ENCODE measurements at regions not wholly inside any gene's neighbourhood (a gene's known extent, or its start where the extent isn't known, plus 50 kb on each side); places are given as distances from the start of the nearest gene placed in this dataset.

DNA sequence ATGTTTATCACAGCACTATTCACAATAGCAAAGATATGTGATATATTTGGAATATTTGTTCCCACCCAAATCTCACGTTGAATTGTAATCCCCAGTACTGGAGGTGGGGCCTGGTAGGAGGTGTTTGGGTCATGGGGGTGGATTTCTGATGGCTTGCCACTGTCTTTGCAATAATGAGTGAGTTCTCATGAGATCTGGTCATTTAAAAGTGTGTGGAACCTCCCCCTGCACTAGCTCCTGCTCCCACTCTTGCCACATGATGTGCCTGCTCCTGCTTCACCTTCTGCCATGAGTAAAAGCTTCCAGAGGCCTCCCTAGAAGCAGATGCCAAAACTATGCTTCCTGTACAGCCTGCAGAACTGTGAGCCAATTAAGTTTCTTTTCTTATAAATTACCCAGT, 72.2 kb upstream of the DYNC1I2 start:
- TF ChIP-seq POLR2AphosphoS5 (IDR thresholded peaks at IDR 0.05; ENCODE audit: low read depth, low read length) (no peak), RAD21 (IDR thresholded peaks at IDR 0.05 in 1 of 2, conservative IDR thresholded peaks at IDR 0.05 in 1 of 2; ENCODE audit: low read depth in 2 of 2, low read length in 2 of 2) (no peak), POU5F1 (IDR thresholded peaks at IDR 0.05; ENCODE audit: low read depth, low read length) (no peak), POLR2A (IDR thresholded peaks at IDR 0.05; ENCODE audit: control extremely low read depth in 1 of 2, low read depth in 2 of 2, low read length in 2 of 2) (no peak), EGR1 (IDR thresholded peaks at IDR 0.05; ENCODE audit: borderline replicate concordance, low read depth, low read length) (no peak), YY1 (IDR thresholded peaks at IDR 0.05; ENCODE audit: low read depth, low read length) (no peak), SP1 (IDR thresholded peaks at IDR 0.05; ENCODE audit: low read depth, low read length) (no peak), CHD1 (IDR thresholded peaks at IDR 0.05; ENCODE audit: low read depth, low read length) (no peak), EP300 (IDR thresholded peaks at IDR 0.05; ENCODE audit: borderline replicate concordance in 1 of 2, low read depth in 2 of 2, low read length in 2 of 2) (no peak)
- TF ChIP-seq, protein P1, sequence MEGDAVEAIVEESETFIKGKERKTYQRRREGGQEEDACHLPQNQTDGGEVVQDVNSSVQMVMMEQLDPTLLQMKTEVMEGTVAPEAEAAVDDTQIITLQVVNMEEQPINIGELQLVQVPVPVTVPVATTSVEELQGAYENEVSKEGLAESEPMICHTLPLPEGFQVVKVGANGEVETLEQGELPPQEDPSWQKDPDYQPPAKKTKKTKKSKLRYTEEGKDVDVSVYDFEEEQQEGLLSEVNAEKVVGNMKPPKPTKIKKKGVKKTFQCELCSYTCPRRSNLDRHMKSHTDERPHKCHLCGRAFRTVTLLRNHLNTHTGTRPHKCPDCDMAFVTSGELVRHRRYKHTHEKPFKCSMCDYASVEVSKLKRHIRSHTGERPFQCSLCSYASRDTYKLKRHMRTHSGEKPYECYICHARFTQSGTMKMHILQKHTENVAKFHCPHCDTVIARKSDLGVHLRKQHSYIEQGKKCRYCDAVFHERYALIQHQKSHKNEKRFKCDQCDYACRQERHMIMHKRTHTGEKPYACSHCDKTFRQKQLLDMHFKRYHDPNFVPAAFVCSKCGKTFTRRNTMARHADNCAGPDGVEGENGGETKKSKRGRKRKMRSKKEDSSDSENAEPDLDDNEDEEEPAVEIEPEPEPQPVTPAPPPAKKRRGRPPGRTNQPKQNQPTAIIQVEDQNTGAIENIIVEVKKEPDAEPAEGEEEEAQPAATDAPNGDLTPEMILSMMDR (IDR thresholded peaks at IDR 0.05; ENCODE audit: control extremely low read depth in 1 of 3, insufficient read depth in 1 of 3, low read depth in 1 of 3, low read length in 3 of 3) = no peak

Data from H1 (cell line).